Choroid plexus epithelial cell (primary cell): ENCODE measurements at regions not wholly inside any gene's neighbourhood (a gene's known extent, or its start where the extent isn't known, plus 50 kb on each side); places are given as distances from the start of the nearest gene placed in this dataset.

Experiments used
- DNase-seq: peaks from one replicate; pipeline ENCODE4 v3.0.0-alpha.2; 2010; ENCODE audit warnings: low read depth
- H3K4me3 ChIP-seq: 2 replicates; pipeline ENCODE4 v1.5.1; 2011; ENCODE audit warnings: low read depth, mild to moderate bottlenecking, control low read depth, low read length, moderate library complexity
- TF ChIP-seq, protein P1 (sequence below): conservative IDR thresholded peaks from 2 replicates; pipeline ENCODE4 v1.5.1; 2011; ENCODE audit warnings: low read depth, mild to moderate bottlenecking, control low read depth, inconsistent platforms, low read length, moderate library complexity

DNA sequence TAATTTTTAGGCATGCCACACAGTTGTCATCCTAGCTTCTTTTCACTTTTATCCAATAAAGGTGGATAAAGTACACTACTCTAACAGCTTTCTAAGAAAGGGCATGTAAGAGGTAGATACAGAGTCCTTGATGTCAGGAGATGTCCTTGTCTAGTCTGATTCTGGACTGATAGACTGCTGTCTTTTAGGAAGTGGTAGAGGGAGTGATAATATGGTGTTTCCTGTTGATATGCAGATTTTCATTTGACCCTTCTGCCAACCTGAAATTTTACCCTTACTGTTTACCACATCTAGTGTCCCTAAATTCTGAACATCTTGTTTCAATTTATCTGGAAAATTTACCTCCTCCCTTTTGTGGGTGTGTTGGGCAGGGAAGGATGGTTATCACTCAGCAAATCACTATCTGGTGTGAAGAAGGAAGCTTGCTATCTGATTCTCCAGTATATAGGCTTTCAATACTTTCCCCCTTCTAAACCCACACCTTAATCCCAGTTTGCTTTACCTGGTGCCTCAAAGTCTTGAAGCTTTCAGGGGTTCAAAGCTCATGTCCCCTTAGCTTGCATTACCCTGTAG lies 354.9 kb upstream of the SNX7 start:
- TF ChIP-seq, protein P1, sequence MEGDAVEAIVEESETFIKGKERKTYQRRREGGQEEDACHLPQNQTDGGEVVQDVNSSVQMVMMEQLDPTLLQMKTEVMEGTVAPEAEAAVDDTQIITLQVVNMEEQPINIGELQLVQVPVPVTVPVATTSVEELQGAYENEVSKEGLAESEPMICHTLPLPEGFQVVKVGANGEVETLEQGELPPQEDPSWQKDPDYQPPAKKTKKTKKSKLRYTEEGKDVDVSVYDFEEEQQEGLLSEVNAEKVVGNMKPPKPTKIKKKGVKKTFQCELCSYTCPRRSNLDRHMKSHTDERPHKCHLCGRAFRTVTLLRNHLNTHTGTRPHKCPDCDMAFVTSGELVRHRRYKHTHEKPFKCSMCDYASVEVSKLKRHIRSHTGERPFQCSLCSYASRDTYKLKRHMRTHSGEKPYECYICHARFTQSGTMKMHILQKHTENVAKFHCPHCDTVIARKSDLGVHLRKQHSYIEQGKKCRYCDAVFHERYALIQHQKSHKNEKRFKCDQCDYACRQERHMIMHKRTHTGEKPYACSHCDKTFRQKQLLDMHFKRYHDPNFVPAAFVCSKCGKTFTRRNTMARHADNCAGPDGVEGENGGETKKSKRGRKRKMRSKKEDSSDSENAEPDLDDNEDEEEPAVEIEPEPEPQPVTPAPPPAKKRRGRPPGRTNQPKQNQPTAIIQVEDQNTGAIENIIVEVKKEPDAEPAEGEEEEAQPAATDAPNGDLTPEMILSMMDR, result no peak
- DNase-seq, result no peak
- no peak overlapping the region for H3K4me3 ChIP-seq

DNA sequence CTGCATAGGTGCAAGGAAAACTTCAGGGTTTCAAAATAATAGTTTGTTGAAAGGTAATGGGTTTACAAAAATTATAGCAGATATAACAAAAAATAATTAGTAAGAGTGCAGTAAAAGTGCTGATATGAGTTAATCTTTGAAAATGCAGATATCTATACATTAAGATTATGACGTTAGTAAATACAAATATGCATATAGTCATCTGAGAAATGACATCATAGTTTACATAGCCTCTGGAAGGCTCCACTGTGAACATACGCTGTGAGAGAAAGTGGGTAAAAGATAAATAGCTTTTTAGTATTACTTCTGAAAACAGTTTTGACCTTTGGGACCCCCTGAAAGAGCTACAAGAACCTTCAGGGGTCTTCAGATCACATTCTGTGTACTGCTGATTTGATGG lies 356.2 kb upstream of the SNX7 start:
- no peak overlapping the region for H3K4me3 ChIP-seq
- no peak for DNase-seq
- TF ChIP-seq, protein P1, result no peak

DNA sequence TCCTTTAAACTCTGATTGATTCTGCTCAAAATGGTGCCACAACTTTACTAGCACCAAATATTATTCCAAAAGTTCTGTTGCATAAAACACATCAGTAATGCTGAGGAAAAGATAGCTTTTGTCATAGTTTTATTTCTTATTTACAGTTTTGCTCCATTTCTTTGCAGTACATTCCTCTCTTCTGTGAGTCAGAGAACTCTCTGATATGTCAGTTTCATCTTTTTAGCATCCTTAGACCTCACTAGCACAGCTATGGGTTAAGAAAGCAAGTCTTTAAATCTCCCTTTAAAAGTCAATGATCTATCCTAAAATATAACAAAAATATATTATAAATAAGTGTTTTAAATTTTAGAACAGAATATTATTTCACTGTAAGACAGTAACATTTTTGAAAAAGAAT lies 356.6 kb upstream of the SNX7 start:
- peak; percentile 47 for DNase-seq
- H3K4me3 ChIP-seq, result no peak overlapping the region
- TF ChIP-seq, protein P1, result no peak

DNA sequence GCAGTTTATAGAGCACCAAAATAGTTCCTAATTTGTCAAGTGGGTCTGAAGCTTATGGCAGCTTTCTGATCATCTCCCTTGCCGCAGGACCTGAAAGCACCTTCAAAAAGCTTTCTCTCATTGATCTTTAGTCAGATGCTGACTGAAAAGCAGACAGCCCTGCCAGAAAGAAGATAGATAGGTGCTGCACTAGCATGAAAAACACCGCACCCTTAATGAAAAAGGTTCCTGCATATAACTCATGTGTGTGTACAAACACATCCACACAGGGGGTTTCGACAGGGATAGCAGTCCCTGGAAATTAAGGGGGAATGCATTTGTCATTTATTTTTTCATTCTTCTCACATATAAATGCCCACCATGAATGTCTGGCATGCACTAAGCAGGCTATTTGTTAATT lies 361.7 kb upstream of the SNX7 start:
- H3K4me3 ChIP-seq, result no peak overlapping the region
- DNase-seq, result no peak
- TF ChIP-seq, protein P1, result no peak

DNA sequence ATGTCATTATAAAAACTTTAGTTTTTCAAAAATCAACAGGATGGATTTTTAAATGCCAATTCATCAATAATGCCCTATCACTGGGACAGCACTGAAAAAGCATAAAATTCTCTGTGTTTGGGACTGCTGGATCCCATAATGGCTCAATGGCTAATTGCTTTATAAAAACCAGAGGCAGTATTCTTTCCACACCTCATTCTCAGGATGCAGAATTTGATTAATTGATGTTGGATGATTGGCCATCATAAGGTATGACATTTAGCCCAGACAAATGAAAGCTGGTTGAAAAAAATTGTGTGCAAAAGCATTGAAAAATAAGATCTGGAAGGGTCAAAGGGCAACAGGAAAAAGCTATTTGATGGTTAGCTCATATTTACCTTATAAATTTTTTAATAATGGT lies 362.2 kb upstream of the SNX7 start:
- DNase-seq, result no peak
- no peak overlapping the region for H3K4me3 ChIP-seq
- TF ChIP-seq, protein P1, result no peak

DNA sequence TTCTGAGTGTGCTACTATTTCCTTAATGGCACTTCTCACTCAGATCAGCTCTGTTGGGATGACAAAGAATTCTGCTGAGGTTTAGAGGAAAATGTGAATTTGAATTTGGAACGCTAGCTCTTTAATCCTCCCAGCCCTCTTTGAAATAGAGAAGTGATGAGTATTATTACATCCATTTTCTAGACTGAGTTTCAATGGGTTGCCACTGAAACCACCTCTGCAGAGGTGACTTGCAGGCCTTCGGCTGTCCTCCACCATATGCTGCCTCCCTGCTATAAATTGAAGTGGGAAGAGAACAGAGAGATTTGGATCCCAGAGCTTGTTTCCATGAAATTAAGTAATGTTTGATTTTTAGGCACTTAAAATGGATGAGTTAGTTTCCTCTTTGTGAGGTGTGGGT lies 363.2 kb upstream of the SNX7 start:
- TF ChIP-seq, protein P1, result no peak
- no peak overlapping the region for H3K4me3 ChIP-seq
- DNase-seq, result no peak

DNA sequence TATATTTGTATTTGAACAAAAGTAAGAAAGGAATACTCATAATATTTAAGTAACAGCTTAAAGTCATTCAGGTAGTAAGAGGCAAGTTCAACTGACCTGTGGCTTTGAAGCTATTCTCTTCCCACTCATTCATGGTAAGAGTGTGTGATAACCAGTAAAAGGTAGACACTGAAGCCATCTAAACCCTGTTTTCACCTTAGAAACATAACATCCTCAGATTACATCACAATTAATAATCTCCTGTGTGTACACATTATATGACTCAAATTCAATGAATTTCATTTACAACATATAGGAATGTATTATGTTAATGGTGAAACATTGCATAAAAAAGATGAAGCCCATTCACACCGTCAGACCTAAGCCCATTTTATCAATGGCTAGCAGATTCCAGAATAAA lies 364.8 kb upstream of the SNX7 start:
- no peak for DNase-seq
- no peak overlapping the region for H3K4me3 ChIP-seq
- TF ChIP-seq, protein P1, result no peak
